Keratinocyte (primary cell): ENCODE measurements at regions not wholly inside any gene's neighbourhood (a gene's known extent, or its start where the extent isn't known, plus 50 kb on each side); places are given as distances from the start of the nearest gene placed in this dataset.

ENCODE experiments used
- EZH2 ChIP-seq: IDR thresholded peaks from one replicate; pipeline ENCODE4 v1.6.1; 2012; ENCODE audit warnings: inconsistent platforms, mild to moderate bottlenecking, low read length, moderate library complexity
- TF ChIP-seq, protein P1 (sequence below), 3 experiments: IDR thresholded peaks in 1 of 3; conservative IDR thresholded peaks in 1 of 3; optimal IDR thresholded peaks in 1 of 3; 2 replicates in 2 of 3; 3 replicates in 1 of 3; pipeline versions ENCODE3 to v1.5.1; 2011; ENCODE audit warnings: low read length in 3 of 3, mild to moderate bottlenecking in 3 of 3, moderate library complexity in 2 of 3, control low read depth in 1 of 3, inconsistent platforms in 1 of 3; ENCODE audit not compliant: insufficient read depth in 2 of 3; ENCODE audit errors: extremely low read depth in 1 of 3

- TF ChIP-seq, protein P1, sequence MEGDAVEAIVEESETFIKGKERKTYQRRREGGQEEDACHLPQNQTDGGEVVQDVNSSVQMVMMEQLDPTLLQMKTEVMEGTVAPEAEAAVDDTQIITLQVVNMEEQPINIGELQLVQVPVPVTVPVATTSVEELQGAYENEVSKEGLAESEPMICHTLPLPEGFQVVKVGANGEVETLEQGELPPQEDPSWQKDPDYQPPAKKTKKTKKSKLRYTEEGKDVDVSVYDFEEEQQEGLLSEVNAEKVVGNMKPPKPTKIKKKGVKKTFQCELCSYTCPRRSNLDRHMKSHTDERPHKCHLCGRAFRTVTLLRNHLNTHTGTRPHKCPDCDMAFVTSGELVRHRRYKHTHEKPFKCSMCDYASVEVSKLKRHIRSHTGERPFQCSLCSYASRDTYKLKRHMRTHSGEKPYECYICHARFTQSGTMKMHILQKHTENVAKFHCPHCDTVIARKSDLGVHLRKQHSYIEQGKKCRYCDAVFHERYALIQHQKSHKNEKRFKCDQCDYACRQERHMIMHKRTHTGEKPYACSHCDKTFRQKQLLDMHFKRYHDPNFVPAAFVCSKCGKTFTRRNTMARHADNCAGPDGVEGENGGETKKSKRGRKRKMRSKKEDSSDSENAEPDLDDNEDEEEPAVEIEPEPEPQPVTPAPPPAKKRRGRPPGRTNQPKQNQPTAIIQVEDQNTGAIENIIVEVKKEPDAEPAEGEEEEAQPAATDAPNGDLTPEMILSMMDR (optimal IDR thresholded peaks at IDR 0.05 in 1 of 3, IDR thresholded peaks at IDR 0.05 in 1 of 3, conservative IDR thresholded peaks at IDR 0.05 in 1 of 3; ENCODE audit: extremely low read depth in 1 of 3, insufficient read depth in 2 of 3, low read length in 3 of 3) = no peak
- no peak for TF ChIP-seq EZH2
Measured at GRCh38 chr1:2937805-2938204, 83.5 kb upstream of the ACTRT2 start.
